Keratinocyte (primary cell): ENCODE measurements at regions not wholly inside any gene's neighbourhood (a gene's known extent, or its start where the extent isn't known, plus 50 kb on each side); places are given as distances from the start of the nearest gene placed in this dataset.

Experiments used
- CTCF ChIP-seq, 3 experiments: IDR thresholded peaks in 1 of 3; conservative IDR thresholded peaks in 1 of 3; optimal IDR thresholded peaks in 1 of 3; 2 replicates in 2 of 3; 3 replicates in 1 of 3; pipeline versions ENCODE3 to v1.5.1; 2011; ENCODE audit warnings: low read length in 3 of 3, mild to moderate bottlenecking in 3 of 3, moderate library complexity in 2 of 3, control low read depth in 1 of 3, inconsistent platforms in 1 of 3; ENCODE audit not compliant: insufficient read depth in 2 of 3; ENCODE audit errors: extremely low read depth in 1 of 3
- EZH2 ChIP-seq: IDR thresholded peaks from one replicate; pipeline ENCODE4 v1.6.1; 2012; ENCODE audit warnings: inconsistent platforms, mild to moderate bottlenecking, low read length, moderate library complexity

- TF ChIP-seq CTCF (optimal IDR thresholded peaks at IDR 0.05 in 1 of 3, IDR thresholded peaks at IDR 0.05 in 1 of 3, conservative IDR thresholded peaks at IDR 0.05 in 1 of 3; ENCODE audit: extremely low read depth in 1 of 3, insufficient read depth in 2 of 3, low read length in 3 of 3), result no peak
- TF ChIP-seq EZH2, result no peak
These were observed 108.1 kb upstream of the ERCC4 start for GRCh38 chr16:13811834-13812233.
